Thyroid gland (tissue), 4 donors: ENCODE measurements at regions not wholly inside any gene's neighbourhood (a gene's known extent, or its start where the extent isn't known, plus 50 kb on each side); places are given as distances from the start of the nearest gene placed in this dataset.

Experiments
- CTCF ChIP-seq, 6 experiments: fragments of 200-600 bp in 3 of 6; fragments of 450-650 bp in 3 of 6; sonication (generic) in 3 of 6; IDR thresholded peaks; one replicate each; pipeline ENCODE4 v1.5.1; 2016 to 2019; ENCODE audit warnings: antibody characterized with exemption in 6 of 6, mild to moderate bottlenecking in 2 of 6, inconsistent platforms in 1 of 6, moderate library complexity in 1 of 6
- POLR2A ChIP-seq, 2 donors: fragments of 450-650 bp; IDR thresholded peaks; one replicate each; pipeline ENCODE4 v1.6.1; 2017; ENCODE audit warnings: antibody characterized with exemption in 2 of 2, mild to moderate bottlenecking in 2 of 2, moderate library complexity in 1 of 2

- TF ChIP-seq POLR2A (IDR thresholded peaks at IDR 0.05) (no peak), CTCF (IDR thresholded peaks at IDR 0.05) (no peak)
Measured at GRCh38 chr12:74171478-74171909, 366.1 kb upstream of the ATXN7L3B start.
